HG02938 (cell line): ENCODE measurements at regions not wholly inside any gene's neighbourhood (a gene's known extent, or its start where the extent isn't known, plus 50 kb on each side); places are given as distances from the start of the nearest gene placed in this dataset.
"Not testable (repeated sequence)": the region's sequence is repeated elsewhere in the genome, so short reads cannot be mapped to it uniquely, and the experiment has no call there.

Source experiments
- ATAC-seq: cut with Tn5 transposase; IDR thresholded peaks from one replicate; pipeline ENCODE4 v1.9.1; 2021; ENCODE audit warnings: mild to moderate bottlenecking, moderate library complexity; ENCODE audit not compliant: unreplicated experiment

DNA sequence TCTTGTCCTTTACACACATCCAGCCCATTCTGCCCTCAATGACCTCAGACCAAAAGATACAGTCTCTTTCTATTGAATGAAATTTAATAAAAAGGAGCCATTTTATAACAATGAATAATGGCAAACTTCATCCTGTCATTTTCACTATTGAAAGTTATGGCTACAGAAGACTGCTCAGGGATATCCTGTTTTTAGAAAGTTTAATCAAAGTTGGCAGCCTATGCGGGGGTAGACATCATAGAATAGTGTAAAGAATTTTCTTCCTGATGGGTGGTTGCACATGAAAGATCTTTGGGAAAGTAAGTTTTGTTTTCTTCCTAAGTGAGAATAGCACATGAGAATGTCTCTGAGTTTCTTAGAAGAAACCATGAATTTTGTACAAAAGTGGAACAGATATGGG is 670.4 kb upstream of the CDH6 start:
- ATAC-seq = no peak

DNA sequence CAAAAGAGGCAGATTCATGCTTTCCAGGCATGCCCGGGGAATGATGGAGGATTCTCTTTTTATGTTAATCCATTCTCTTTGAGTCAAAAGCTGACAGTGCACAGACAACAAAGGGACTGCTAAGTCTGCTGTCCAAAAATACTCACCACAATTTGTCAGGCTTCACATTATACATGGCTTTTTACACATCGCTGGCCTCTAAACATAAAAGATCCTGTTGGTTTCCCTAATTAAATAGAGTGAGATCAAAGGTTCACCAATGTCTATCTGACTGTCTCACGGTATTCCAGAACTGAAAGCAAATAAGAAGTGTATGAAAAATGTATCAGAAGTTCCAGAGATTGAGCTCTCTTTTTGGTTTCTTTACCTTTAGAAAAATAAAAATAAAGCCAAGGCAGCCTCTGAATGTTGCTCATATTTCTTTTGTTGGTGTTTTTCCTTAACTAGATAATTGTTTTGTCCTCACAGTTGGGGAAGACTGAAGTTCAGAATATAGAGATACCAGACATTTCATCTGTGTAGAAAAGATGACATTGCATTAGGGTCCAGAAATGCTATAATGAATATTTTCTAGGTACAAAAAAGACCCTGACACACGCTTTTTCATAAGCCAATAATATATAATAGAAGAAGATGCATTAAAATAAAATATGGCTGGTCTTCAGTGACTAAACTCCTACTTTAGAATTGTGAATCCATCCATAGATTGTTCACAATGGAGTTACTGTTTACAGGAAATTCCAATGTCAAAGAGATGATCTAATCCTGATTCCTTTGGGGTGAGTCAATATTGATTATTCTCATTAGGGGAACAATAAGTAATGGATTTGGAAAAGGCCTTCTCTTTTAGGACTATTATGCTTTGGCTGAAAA is 688.2 kb upstream of the CDH6 start:
- ATAC-seq = no peak

DNA sequence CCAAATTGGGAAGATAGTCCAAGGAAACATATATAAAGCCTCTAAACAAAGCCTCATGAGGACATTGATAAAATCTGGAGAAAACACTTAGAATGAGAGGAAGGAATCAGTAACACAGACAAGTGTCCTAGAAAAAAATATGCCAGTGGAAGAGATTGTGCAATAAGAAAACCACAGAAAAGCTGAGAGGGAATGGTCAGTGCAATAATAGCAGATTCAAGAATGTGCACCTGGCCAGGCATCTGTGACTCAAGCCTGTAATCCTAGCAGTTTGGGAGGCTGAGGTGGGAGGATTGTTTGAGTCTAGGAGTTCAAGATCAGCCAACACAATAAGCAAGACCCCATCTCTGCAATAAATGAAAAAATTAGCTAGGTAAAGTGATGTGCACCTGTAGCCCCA is 691.2 kb upstream of the CDH6 start:
- no peak for ATAC-seq

DNA sequence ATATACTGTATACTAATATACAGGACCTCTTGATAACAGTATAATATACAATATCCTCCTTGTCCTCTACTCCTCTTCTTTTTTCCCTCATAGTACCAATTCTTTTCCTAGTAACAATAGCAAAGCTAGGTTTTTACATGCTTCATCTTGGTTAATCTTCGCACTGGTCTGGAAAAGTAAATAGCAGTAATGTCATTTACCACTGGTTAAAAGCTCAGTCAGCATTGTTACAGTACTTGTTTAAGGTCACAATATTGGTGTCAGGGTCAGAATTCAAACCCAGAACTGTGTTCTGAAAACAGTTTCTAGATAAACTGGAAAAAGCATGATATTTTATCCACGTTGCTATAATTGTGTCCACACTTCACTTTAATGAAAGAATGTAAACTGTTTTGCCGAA is 692.4 kb upstream of the CDH6 start:
- ATAC-seq = no peak

DNA sequence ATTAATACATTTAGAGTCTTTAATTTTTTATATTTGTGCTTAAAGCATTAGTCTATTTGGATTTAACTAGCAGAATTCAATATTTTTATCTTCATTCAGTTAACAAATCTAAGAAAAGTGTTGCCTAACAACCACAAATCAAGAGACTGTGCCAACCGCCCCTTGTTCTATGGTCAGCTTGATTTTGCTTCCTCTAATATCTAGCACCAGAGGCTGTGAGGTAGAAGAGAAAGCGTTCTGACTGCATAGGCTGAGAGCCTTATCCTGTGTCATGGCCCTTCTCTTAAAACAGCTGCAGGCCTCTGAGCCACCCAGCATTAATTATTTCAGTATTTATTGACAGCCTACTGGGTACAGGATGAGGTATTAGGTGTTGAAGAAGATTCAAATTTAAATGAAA is 693.0 kb upstream of the CDH6 start:
- no peak for ATAC-seq

DNA sequence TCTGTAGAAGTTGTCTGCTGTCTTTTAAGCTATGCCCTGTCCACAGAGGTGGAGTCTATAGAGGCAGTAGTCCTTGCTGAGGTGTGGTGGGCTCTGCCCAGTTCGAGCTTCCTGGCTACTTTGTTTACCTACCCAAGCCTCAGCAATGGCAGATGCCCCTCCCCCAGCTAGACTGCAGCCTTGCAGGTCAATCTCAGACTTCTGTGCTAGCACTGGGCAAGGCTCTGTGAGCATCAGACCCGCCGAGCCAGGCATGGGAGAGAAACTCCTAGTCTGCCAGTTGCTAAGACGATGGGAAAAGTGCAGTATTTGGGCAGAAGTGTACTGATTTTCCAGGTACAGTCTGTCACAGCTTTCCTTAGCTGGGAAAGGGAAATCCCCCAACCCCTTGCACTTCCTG is 694.1 kb upstream of the CDH6 start:
- no peak for ATAC-seq

DNA sequence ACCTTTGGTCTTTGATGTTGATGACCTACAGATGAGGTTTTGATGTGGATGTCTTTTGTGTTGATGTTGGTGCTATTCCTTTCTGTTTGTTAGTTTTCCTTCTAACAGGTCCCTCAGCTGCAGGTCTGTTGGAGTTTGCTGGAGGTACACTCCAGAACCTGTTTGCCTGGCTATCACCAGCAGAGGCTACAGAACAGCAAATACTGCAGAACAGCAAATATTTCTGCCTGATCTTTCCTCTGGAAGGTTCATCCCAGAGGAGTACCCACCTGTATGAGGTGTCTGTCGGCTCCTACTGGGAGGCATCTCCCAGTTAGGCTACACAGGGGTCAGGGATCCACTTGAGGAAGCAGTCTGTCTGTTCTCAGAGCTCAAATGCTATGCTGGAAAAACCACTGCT is 694.5 kb upstream of the CDH6 start:
- no peak for ATAC-seq

DNA sequence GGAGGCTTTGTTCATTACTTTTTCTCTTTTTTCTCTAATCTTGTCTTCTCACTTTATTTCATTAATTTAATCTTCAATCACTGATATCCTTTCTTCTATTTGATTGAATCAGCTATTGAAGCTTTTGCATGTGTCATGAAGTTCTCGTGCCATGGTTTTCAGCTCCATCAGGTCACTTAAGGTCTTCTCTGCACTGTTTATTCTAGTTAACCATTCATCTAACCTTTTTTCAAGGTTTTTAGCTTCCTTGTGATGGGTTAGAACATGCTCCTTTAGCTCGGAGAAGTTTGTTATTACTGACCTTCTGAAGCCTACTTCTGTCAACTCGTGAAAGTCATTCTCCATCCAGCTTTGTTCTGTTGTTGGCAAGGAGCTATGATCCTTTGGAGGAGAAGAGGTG is 695.0 kb upstream of the CDH6 start:
- not testable (repeated sequence) for ATAC-seq

DNA sequence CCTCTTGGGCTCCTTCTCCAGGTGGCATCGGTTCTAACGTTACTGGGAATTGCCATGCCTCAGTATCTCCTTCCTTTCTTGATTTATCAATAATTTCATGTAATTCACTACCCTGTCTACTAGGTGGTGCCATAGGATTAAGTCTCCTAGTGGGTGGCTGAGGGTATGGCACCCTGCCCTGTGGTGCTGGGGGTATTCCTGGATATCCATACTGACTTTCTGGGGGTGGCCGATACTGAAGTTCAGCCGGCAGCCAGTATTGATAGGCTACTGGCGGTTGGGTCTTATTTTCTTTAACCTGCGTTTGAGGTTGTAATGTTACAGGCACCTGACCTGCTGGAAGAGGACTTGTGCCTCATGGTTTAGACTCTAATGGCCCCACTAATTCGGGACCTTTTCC is 699.4 kb upstream of the CDH6 start:
- not testable (repeated sequence) for ATAC-seq

DNA sequence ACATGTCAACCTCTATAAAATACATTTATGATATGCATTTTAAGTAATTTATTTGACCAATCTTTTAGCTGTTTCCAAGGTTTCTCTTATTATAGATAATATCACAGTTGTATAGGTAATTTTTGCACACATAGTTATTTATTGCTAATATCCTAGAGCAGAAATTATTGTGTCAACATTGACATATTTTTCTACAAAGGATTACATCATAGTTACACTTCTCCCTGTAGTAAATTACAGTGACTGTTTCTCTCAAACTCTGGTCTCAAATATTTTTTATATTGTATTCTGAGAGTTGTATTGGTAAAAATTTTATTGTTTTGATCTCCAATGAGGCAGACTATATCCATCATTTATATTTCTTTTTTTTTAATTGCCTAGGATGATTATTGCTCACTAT is 714.4 kb upstream of the CDH6 start:
- ATAC-seq = no peak

DNA sequence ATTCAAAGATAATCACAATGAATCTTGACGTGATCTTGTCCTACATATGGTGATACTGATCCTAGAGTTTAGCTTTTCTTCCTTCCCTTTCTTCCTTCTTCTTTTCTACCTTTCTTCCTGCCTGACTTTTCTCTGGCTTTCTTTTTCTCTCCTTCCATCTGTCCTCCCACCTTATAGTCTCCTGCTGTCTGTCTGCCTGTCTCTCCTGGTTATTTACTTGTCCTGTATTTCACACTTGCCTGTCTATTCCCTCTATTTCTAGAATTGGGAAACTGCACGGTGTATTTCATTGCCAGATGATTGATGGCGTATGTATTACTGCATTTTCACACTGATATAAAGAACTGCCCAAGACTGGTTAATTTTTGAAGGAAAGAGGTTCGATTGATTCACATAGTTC is 718.1 kb upstream of the CDH6 start:
- no peak for ATAC-seq

DNA sequence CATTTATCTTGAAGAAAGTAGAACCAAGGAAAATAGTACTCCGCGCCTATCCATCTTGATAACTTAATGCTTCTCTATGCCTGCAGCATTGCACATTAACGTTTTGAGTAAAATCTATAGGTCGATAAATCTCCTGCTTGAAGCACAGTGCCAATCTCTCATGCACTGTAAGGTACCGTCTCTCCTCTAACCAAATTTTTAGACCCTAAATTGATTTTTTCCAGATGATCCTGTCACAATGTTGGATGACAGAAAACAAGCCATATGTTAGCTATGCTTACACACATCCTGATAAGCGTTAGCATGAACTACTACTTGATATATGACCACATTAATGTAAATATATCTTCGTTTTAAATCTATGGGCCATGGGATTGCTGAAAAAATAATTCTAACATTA is 723.8 kb upstream of the CDH6 start:
- no peak for ATAC-seq

DNA sequence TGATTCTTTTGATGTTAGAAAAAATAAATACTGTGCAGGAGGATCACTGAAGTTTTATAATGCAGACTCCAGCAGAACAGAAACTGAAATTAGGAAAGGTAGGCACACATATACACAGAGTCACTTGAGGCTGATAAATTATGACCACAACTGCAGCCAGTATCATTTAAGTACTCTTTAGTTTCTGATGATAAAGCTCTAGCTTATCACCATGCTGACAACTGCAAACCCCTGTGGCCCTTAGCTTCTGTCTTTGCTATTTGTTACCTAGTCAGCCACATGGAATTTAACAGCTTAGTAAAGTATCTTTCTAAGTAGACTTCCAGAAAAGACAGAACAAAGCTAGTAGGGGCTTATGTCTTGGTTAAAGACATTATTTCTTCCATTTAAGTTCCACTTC is 734.8 kb upstream of the CDH6 start:
- ATAC-seq = no peak

DNA sequence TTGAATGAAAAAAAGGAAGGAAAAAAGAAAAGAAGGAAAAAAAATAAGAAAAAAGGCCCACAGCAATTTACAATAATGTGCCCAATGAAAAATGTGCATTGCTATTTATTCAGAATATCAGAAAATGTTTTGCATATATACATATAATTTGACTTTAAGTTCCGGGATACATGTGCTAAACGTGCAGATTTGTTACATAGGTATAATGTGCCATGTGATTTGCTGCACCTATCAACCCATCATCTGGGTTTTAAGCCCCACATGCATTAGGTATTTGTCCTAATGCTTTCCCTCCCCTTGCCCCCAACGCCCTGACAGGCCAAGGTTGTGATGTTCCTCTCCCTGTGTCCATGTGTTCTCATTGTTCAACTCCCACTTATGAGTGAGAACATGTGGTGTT is 738.0 kb upstream of the CDH6 start:
- not testable (repeated sequence) for ATAC-seq

DNA sequence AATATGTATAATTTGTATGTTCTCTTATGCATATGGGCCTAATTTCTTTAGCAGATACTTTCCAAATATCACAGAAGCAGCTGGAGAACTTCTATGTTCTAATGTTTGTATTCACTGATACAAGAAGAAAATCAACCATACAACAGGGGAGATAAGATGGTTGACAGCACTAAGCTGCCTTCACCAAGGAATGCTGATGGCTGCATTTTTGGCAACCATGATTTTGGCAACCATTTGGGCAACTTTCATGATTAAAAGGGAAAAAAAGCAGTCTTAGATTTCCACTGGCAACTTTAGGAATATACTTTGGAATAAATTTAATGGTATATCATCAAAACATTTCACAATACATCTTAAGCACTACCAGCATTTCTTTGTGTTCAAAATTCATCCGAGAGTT is 740.3 kb upstream of the CDH6 start:
- ATAC-seq = no peak

DNA sequence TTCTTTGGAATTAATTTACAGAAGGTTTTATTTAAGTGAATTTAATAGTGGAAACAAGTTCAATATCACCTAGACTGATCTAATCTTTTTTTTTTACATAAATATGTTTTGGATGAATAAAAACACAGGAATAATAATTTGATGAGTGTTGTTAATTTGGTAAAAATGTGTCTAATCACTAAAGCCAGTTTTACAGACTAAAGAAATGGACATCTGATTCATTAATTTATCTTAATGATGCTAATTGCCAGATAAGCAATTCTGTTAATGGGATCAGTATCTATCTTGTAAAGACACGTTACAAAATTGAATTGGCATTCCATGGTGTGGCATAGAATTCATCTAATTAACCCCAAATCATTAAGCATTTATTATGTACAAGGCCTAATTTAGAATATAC is 743.3 kb upstream of the CDH6 start:
- ATAC-seq = no peak

DNA sequence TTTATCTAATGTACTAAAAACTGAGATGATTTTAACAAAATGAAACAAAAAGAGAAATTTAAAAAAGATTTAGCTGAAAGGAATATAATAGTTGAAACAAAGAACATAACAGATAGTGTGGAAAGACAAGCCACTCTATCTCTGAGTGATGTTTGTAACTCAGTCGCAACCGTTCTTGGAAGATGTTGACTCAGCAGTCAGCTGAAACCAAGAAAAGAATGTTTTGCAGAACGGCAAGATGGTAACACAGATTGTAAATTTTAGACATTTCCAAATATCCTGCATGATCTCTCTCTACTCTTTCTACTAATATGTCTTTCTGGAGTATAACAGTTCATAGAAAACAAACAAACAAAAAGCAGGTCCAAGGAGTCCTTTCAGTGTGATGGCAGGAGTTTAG is 746.1 kb upstream of the CDH6 start:
- ATAC-seq = no peak

DNA sequence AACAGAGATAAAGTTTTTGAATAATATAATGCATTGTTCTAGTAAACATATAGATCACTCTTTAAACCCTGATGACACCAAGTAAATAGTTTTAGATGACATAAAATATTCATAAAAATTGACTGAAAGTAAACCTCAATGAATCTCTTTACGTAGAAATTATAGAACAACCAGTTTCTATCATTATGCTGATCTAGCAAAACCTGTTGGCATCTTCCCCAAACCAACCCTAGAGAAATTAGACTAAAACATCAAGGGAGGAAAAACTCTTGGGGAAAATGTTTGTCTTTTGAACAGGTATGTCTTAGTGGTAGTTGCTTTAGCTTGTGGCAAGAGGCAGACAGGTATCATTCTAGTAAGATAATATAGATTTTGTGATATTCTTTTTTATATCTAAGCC is 747.0 kb upstream of the CDH6 start:
- no peak for ATAC-seq

DNA sequence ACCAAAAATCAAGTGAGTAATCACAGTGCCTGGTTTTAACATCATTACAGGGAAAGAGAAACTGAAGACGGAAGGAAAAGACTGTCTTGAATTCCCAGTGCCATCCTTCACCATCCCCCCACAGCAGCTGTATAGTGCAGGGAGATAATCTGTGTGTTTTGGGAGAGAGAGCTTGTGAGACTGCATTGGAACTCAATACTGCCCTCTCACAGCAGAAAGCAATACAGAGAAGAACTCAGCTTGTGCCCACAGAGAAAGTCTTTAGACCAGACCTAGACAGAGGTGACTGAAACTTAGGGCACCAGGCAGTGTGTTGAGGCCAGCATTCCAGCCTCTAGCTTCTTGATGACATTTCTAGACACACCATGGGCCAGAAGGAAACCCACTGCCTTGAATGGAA is 754.7 kb upstream of the CDH6 start:
- no peak for ATAC-seq

DNA sequence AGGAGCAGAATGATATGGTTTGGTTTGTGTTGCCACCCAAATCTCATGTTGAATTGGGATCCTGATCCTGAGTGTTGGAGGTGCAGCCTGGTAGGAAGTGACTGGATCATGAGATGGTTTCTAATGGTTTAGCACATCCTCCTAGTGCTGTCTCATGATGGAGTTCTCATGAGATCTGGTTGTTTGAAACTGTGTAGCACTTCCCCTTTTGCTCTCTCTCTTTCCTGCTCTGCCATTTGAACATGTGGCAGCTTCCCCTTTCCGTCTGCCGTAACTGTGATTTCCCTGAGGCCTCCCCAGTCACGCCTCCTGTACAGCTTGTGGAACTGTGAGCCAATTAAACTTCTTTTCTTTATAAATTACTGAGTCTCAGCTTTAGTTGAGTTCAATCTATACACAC is 756.8 kb upstream of the CDH6 start:
- ATAC-seq = no peak

DNA sequence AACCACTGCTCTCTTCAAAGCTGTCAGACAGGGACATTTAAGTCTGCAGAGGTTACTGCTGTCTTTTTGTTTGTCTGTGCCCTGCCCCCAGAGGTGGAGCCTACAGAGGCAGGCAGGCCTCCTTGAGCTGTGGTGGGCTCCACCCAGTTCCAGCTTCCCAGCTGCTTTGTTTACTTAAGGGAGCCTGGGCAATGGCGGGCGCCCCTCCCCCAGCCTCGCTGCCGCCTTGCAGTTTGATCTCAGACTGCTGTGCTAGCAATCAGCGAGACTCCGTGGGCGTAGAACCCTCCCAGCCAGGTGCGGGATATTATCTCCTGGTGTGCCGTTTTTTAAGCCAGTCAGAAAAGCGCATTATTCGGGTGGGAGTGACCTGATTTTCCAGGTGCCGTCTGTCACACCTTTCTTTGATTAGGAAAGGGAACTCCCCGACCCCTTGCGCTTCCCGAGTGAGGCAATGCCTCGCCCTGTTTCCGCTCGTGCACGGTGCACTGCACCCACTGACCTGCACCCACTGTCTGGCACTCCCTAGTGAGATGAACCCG is 764.5 kb upstream of the CDH6 start:
- not testable (repeated sequence) for ATAC-seq

DNA sequence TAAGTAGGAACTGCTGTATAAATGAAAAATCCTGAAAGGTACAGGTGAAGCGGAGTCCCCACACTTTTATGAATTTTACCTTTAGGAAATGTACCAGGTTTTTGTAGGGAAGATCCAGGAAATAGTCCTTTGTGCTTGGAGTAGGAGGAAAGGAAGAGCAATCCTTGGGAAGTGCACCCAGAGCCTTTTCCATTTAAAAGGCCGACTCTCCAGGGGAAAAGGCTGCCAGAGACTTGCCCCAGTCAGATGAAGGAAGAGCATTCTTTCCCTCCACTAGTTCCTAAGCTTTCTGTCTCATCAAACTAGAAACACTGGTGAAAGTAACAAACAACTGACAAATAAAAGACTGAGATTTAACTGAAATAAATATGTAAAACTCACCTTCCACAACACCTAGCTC is 779.4 kb upstream of the CDH6 start:
- ATAC-seq = no peak

DNA sequence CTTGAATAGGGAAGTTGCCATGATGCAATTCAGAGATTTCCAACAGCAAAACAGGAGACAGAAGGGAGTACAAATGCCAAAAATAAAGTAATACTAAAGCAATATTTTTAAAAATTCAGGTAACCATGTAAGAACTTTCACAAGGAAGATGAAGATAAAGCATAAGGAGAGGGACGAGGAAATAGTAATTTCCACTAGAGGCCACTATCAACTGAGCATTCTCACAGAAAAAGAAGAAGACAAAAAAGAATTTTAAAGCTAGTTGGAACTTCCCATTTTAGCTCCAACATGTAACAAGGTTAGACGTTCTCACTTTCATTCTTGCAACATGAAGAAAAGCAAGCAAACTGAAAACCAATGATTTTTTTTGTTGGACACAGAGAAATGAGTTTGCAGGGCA is 779.9 kb upstream of the CDH6 start:
- ATAC-seq = no peak
